H1 (cell line): ENCODE measurements at regions not wholly inside any gene's neighbourhood (a gene's known extent, or its start where the extent isn't known, plus 50 kb on each side); places are given as distances from the start of the nearest gene placed in this dataset.

ENCODE experiments used
- CTCF ChIA-PET: fragments of 300-600 bp; sonication (Branson Sonifier 250); formaldehyde crosslinking; loops from one replicate; lab custom pipeline; 2021; ENCODE audit not compliant: partially characterized antibody; lab: Charles Lee
- POLR2A ChIA-PET: fragments of 300-600 bp; sonication (Branson Sonifier 250); formaldehyde crosslinking; loops from one replicate; lab custom pipeline; 2021; ENCODE audit warnings: inconsistent platforms; ENCODE audit not compliant: partially characterized antibody; lab: Charles Lee
- DNase-seq, 2 experiments: peaks; one replicate each; pipeline versions ENCODE4 v3.0.0 to v3.0.0-alpha.2; 2010 to 2022; ENCODE audit warnings: low spot score in 2 of 2, low read depth in 1 of 2, mixed read lengths in 1 of 2
- FAIRE-seq: peaks from 2 replicates; lab custom pipeline; 2011; peaks lifted over from hg19 to GRCh38; lab: Jason Lieb, UNC
- H2AFZ ChIP-seq: 2 replicates; pipeline ENCODE4 v1.8.1; 2012; ENCODE audit warnings: low read length, inconsistent platforms
- H2AK5ac ChIP-seq: 2 replicates; pipeline ENCODE4 v1.6.1; 2013; ENCODE audit warnings: low read depth, low read length
- H2BK120ac ChIP-seq: replicated peaks from 2 replicates; pipeline ENCODE3; 2013; ENCODE audit warnings: low read depth, low read length, inconsistent platforms
- H2BK12ac ChIP-seq: 2 replicates; pipeline ENCODE4 v1.6.1; 2013; ENCODE audit warnings: low read depth, low read length
- H2BK15ac ChIP-seq: 2 replicates; pipeline ENCODE4 v1.6.1; 2013; ENCODE audit warnings: low read length
- H2BK20ac ChIP-seq: 2 replicates; pipeline ENCODE4 v1.6.1; 2013; ENCODE audit warnings: low read length
- H2BK5ac ChIP-seq: 2 replicates; pipeline ENCODE4 v1.6.1; 2013; ENCODE audit warnings: low read depth, low read length
- H3K14ac ChIP-seq: 2 replicates; pipeline ENCODE4 v1.6.1; 2013; ENCODE audit warnings: inconsistent platforms; ENCODE audit not compliant: insufficient read length
- H3K18ac ChIP-seq: 2 replicates; pipeline ENCODE4 v1.6.1; 2013; ENCODE audit warnings: low read length; ENCODE audit errors: extremely low read depth
- H3K23ac ChIP-seq: 2 replicates; pipeline ENCODE4 v1.6.1; 2013; ENCODE audit warnings: inconsistent platforms; ENCODE audit not compliant: insufficient read length
- H3K23me2 ChIP-seq: 2 replicates; pipeline ENCODE4 v1.6.1; 2013; ENCODE audit warnings: low read depth, low read length
- H3K27ac ChIP-seq: 2 replicates; pipeline ENCODE4 v1.6.1; 2011; ENCODE audit warnings: low read depth, low read length, inconsistent platforms
- H3K27me3 ChIP-seq, 4 experiments: replicated peaks in 1 of 4; 1 replicate in 1 of 4; 2 replicates in 3 of 4; pipeline versions ENCODE4 v1.6.1 to v1.8.1; 2011 to 2013; ENCODE audit warnings: low read length in 3 of 4, mild to moderate bottlenecking in 3 of 4, inconsistent platforms in 2 of 4, mixed read lengths in 2 of 4, moderate library complexity in 1 of 4; ENCODE audit not compliant: control insufficient read depth in 3 of 4, insufficient read depth in 3 of 4; ENCODE audit errors: extremely low read depth in 1 of 4
- H3K36me3 ChIP-seq, 4 experiments: 2 replicates each; pipeline versions ENCODE4 v1.6.1 to v1.8.1; 2011 to 2013; ENCODE audit warnings: mild to moderate bottlenecking in 4 of 4, low read length in 3 of 4, moderate library complexity in 2 of 4, control low read depth in 1 of 4, inconsistent platforms in 1 of 4; ENCODE audit not compliant: insufficient read depth in 4 of 4, control insufficient read depth in 2 of 4
- H3K4ac ChIP-seq: replicated peaks from 2 replicates; pipeline ENCODE3; 2013; ENCODE audit warnings: low read length, low read depth, mixed read lengths, inconsistent platforms; ENCODE audit not compliant: insufficient read length
- H3K4me1 ChIP-seq, 4 experiments: replicated peaks in 1 of 4; 1 replicate in 1 of 4; 2 replicates in 3 of 4; pipeline versions ENCODE4 v1.6.1 to v1.8.1; 2011 to 2013; ENCODE audit warnings: low read length in 3 of 4, inconsistent platforms in 2 of 4, mixed read lengths in 1 of 4; ENCODE audit not compliant: insufficient read depth in 4 of 4, control insufficient read depth in 3 of 4
- H3K4me2 ChIP-seq, 2 experiments: 2 replicates each; pipeline versions ENCODE4 v1.6.1 to v1.8.1; 2011 to 2013; ENCODE audit warnings: low read depth in 2 of 2, low read length in 2 of 2, control low read depth in 1 of 2, inconsistent platforms in 1 of 2, mild to moderate bottlenecking in 1 of 2; ENCODE audit not compliant: insufficient read depth in 1 of 2
- H3K4me3 ChIP-seq, 4 experiments: fragments of 200-600, 300-600 bp in 1 of 4; sonication (generic), shearing (Covaris generic), sonication (Bioruptor Twin) in 1 of 4; 2 replicates each; pipeline versions ENCODE4 v1.5.1 to v1.8.1; 2011 to 2016; ENCODE audit warnings: low read length in 4 of 4, low read depth in 3 of 4, control low read depth in 2 of 4, inconsistent platforms in 2 of 4, mild to moderate bottlenecking in 2 of 4, mixed read lengths in 1 of 4, moderate library complexity in 1 of 4; ENCODE audit not compliant: insufficient read depth in 2 of 4; ENCODE audit errors: extremely low read depth in 1 of 4
- H3K56ac ChIP-seq: replicated peaks from 2 replicates; pipeline ENCODE3; 2013; ENCODE audit warnings: low read depth, mild to moderate bottlenecking, mixed read lengths, low read length, inconsistent platforms; ENCODE audit not compliant: insufficient read length
- H3K79me1 ChIP-seq: 2 replicates; pipeline ENCODE4 v1.6.1; 2013; ENCODE audit warnings: low read depth, low read length, control low read depth
- H3K79me2 ChIP-seq, 2 experiments: 2 replicates each; pipeline versions ENCODE4 v1.6.1 to v1.8.1; 2012 to 2013; ENCODE audit warnings: low read length in 2 of 2, mild to moderate bottlenecking in 2 of 2, inconsistent platforms in 1 of 2; ENCODE audit not compliant: insufficient read depth in 2 of 2, control insufficient read depth in 1 of 2
- H3K9ac ChIP-seq, 4 experiments: replicated peaks in 1 of 4; 1 replicate in 1 of 4; 2 replicates in 3 of 4; pipeline versions ENCODE4 v1.6.1 to v1.8.1; 2011 to 2013; ENCODE audit warnings: low read depth in 3 of 4, low read length in 3 of 4, control low read depth in 2 of 4, mild to moderate bottlenecking in 2 of 4, moderate library complexity in 2 of 4, inconsistent platforms in 1 of 4; ENCODE audit errors: extremely low read depth in 1 of 4
- H3K9me3 ChIP-seq, 2 experiments: 2 replicates each; pipeline versions ENCODE4 v1.6.1 to v1.8.1; 2012 to 2013; ENCODE audit warnings: mild to moderate bottlenecking in 2 of 2, moderate library complexity in 2 of 2, control low read depth in 1 of 2, inconsistent platforms in 1 of 2, low read depth in 1 of 2, low read length in 1 of 2, mixed read lengths in 1 of 2; ENCODE audit not compliant: insufficient read depth in 2 of 2
- H4K20me1 ChIP-seq, 2 experiments: replicated peaks in 1 of 2; 2 replicates each; pipeline versions ENCODE3 to v1.8.1; 2011 to 2013; ENCODE audit warnings: inconsistent platforms in 2 of 2, low read length in 2 of 2, mild to moderate bottlenecking in 1 of 2; ENCODE audit not compliant: insufficient read depth in 2 of 2, control insufficient read depth in 1 of 2
- H4K5ac ChIP-seq: 2 replicates; pipeline ENCODE4 v1.6.1; 2013; ENCODE audit warnings: low read length, low read depth, mixed read lengths, inconsistent platforms; ENCODE audit not compliant: insufficient read length
- H4K8ac ChIP-seq: 2 replicates; pipeline ENCODE4 v1.8.0; 2013; ENCODE audit warnings: mild to moderate bottlenecking, moderate library complexity, low read length, inconsistent platforms; ENCODE audit not compliant: insufficient read depth; ENCODE audit errors: extremely low read depth
- H4K91ac ChIP-seq: replicated peaks from 2 replicates; pipeline ENCODE3; 2013; ENCODE audit warnings: low read length, mixed read lengths, inconsistent platforms; ENCODE audit not compliant: insufficient read length
- CTBP2 ChIP-seq: IDR thresholded peaks from 2 replicates; pipeline ENCODE4 v1.7.0; 2011; ENCODE audit warnings: borderline replicate concordance, mild to moderate bottlenecking, moderate library complexity, mixed read lengths, low read length; ENCODE audit not compliant: insufficient read depth, insufficient read length
- WGBS, 2 experiments: shearing (Covaris generic) in 1 of 2; methylation state at CpG; one replicate each; pipeline versions ENCODE4 v1.1.6 to v1.1.7; 2013 to 2015; ENCODE audit warnings: low lambda C conversion rate in 2 of 2, mixed read lengths in 2 of 2, inconsistent platforms in 1 of 2, low coverage in 1 of 2, missing lambda C conversion rate in 1 of 2; ENCODE audit not compliant: insufficient replicate concordance in 2 of 2, insufficient coverage in 1 of 2, insufficient read length in 1 of 2; ENCODE audit errors: extremely low coverage in 1 of 2, missing lambda C conversion rate in 1 of 2; 5-methylcytosine and 5-hydroxymethylcytosine counted together

DNA sequence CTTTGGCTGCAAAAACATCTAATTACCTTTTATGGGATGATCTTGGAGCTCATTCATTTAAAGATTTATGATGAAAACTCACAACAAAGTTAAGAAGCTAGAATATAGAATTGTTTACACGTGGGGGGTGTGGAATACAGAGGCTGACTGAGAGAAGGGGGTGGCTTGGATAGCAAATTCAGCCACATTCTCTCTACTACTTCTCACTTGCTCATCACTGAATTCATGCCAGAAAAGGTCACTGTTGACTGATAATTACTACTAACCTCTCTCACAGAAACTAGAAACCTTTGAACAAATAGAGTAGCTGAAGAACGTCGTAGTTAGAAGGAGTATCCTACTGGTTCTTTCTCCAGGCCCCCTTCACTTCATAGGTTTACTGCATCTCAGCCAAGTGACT lies 808.2 kb downstream of the BRINP1 start:
- POLR2A ChIA-PET = no interaction called here
- 93% methylated on average over 3 of the region's 3 CpGs; no CpG with 5 or more reads in 1 of the 2 experiments for WGBS, 2 experiments

More for the DNA sequence above, 808.2 kb downstream of the BRINP1 start:
- no peaks in the 10 kb centered on the region for H3K4me1 ChIP-seq
- H2BK15ac ChIP-seq = no peak overlapping the region
- no peak overlapping the region for H3K4me2 ChIP-seq
- CTCF ChIA-PET = interaction anchor here (0.6 to 1.8 kb wide), 2 partner anchors 14 to 451 kb away, joined by 4 to 5 read pairs; no protein-coding TSS in a partner anchor
- DNase-seq = no peak
- no peak overlapping the region for H3K23ac ChIP-seq
- H3K9me3 ChIP-seq = no peaks in the 10 kb centered on the region
- H3K18ac ChIP-seq = no peak overlapping the region
- no peak overlapping the region for H3K27ac ChIP-seq
- H2BK20ac ChIP-seq = no peak overlapping the region
- no peaks in the 10 kb centered on the region for H3K79me2 ChIP-seq
- H2BK12ac ChIP-seq = no peak overlapping the region
- H4K5ac ChIP-seq = no peak overlapping the region
- TF ChIP-seq CTBP2 = no peak
- TF ChIP-seq, all 59 proteins: peak for 0
- no peaks in the 10 kb centered on the region for H4K20me1 ChIP-seq
- no peaks in the 10 kb centered on the region for H3K79me1 ChIP-seq
- H3K9ac ChIP-seq = no peak overlapping the region
- H3K4ac ChIP-seq = no peak overlapping the region
- no peaks in the 10 kb centered on the region for H3K27me3 ChIP-seq
- H3K4me3 ChIP-seq = no peak overlapping the region
- H2BK120ac ChIP-seq = no peak overlapping the region
- no peak overlapping the region for H2AFZ ChIP-seq
- H3K14ac ChIP-seq = no peak overlapping the region
- H3K56ac ChIP-seq = no peak overlapping the region
- no peaks in the 10 kb centered on the region for H3K36me3 ChIP-seq
- H2AK5ac ChIP-seq = no peak overlapping the region
- no peak overlapping the region for H4K8ac ChIP-seq
- FAIRE-seq = no peak
- no peak overlapping the region for H4K91ac ChIP-seq
- no peak overlapping the region for H2BK5ac ChIP-seq
- no peaks in the 10 kb centered on the region for H3K23me2 ChIP-seq
